ENCODE measurements at regions not wholly inside any gene's neighbourhood (a gene's known extent, or its start where the extent isn't known, plus 50 kb on each side); places are given as distances from the start of the nearest gene placed in this dataset.

DNA sequence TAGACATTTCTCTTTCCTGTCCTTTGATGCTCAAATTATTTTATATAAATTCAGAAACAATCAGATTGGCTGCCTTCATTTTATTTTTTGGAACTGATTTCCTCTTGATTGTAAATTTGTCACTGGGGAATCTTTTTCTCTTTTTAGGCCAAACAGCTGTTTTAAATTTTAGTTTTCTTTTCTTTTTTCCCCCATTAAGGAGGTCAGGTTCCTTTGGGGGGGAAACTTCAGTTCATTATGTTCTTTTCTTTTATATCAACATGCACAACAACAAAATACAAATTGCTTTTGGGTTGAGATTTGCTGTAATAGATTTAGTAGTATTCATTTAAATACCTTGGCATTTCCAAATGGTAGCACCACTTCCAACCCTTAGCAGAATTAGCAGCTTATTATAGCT is 264.8 kb upstream of the SPRY2 start:
- no peak for DNase-seq (ENCODE audit: low read depth in 2 of 2)

GRCh38 chr13:80605011-80605410 is 264.1 kb upstream of the SPRY2 start:
- DNase-seq (ENCODE audit: low read depth in 2 of 2) = no peak

DNA sequence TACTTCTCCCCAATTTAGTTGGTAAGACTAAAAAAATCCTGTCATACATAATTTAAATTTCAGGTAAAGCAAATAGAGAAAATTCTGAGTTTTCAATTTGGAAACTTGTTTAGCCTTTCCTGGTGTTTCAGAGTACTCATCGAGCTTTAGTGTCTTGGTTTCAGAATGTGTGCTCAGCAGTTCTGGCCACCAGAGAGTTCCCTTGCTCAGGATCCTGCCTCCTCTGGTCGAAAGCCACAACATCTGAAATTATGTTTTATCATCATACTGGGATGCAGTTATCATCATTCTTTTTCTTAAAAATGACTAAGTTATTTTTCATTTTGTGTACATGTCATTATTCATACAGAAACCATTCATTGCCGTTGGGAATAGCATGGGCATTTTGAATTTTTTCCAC is 263.2 kb upstream of the SPRY2 start:
- no peak for DNase-seq (ENCODE audit: low read depth in 2 of 2)

DNA sequence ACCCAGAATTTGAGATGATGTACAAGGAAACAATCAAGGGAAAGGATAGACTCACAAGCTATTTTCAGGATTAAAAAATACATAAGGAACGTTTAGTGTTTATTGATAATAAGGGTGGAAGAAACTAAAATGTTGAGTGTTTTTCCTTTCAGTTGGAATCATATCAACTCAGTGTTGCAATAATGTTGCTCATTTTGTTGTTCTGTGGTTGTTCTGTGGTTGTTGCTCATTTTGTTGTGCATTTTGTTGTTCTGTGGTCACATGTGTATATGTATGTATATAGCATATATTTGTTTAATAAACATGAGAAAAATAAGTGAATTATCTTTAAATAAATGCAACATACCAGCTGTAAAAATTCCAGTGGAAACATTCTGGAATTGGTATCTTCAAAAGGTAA is 262.4 kb upstream of the SPRY2 start:
- DNase-seq (ENCODE audit: low read depth in 2 of 2) = no peak

DNA sequence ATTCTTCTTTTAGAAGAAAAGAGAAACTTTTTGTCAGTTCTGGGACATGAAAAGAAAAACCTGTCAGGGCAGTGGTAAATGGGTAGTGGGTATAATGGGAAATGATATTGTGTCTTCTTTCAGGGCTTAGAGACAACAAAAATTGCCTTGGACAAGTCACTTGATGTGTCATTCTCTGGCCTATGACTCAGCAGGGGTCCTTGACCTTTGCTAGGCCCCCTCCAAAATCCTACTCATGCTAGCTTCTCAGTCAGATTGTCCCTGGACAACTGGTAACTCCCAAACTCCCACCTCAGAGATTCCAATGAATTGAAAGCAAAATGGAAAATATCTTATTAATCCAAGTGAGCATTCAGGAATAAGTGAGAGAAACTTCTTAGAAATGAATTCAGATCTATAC is 258.8 kb upstream of the SPRY2 start:
- no peak for DNase-seq (ENCODE audit: low read depth in 2 of 2)

- DNase-seq (ENCODE audit: low read depth in 2 of 2) = no peak
Observed at GRCh38 chr13:80598189-80598588, 257.3 kb upstream of the SPRY2 start.

DNA sequence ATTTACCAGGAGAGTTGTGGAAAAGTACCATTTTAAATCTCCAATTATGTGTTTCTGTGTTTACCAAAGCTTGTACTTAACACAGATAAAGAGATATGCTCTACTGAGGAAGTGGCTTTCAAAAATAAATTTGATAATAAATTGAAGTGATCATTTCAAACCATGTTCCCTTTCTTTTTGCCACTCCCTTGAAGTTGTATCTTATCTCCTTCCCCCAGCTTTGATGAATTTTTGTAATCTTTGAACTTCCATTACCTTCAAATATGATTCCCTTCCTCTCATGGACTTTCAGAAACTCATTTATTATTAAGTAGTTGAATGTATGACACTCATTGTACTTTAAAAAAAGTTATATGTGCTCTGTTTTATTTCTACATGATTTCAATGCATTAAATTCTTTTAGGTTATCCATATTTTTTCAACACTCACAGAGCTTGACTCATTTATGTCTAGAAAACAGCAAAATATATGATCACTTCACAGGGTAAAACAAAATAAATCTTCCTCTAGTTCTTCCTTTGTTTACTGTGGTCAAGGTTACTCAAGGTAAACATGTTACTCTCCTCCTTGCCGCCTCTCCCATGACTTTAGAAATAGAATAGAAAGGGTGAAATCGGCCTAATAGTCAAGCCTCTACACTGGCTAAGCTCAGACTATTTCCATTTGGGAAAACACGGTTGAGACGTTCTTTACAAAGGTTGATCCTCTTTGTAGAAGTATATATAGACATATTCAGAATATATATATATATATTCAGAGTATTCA is 251.2 kb upstream of the SPRY2 start:
- no peak for DNase-seq (ENCODE audit: low read depth in 2 of 2)

DNA sequence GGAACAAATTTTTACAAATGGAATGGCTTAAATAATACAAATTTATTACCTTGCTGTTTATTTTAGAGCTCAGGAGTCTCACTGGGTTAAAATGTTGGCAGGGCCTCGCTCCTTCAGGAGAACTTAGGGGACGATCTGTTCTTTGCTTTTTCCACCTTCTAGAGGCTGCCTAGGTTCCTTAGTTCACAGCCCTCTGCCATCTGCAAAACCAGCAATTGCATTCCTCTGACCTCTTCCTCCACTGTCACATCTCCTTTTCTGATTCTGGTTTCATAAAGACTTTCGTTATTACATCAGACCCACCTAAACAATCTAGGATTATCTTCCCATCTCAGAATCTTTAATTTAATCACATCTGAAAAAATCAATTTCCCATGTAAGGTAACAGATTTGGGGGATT is 249.6 kb upstream of the SPRY2 start:
- no peak for DNase-seq (ENCODE audit: low read depth in 2 of 2)

DNA sequence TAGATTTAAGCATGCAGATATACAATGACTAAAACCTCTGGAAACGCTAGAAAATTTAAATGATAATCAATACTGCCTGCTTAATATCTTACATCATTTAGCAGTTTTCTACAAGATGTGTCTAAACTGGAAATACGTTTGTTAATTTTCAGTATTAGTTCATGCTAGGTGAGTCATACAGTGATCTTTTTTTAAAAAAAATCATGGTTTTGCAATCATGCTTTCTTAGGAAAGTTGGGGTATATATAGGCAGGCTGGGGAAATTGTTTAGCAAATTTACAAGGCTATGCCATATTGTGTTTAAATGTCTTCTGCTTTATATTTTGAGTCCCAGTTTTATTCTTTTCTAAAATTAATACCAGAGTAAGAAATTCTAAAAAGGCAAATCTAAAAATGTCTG is 245.4 kb upstream of the SPRY2 start:
- DNase-seq (ENCODE audit: low read depth in 2 of 2) = no peak

DNA sequence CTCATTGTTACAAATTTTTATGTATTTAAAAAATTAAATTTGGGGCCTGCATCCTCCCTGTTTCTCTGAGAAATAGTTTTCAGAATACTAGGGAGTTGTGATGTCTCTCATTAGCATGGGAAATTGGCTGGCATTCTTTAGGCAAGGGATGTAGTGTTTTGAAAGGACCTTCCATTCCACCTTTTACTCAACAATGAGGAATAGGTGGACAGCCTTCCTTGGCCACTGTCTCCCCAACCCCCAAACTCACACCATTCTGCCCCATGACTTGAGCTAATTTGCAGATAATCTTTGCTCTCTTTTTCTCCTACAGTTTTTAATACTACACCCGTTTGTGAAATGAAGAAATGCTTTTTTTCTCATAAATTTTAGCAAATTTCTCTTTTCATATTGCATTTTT is 244.6 kb upstream of the SPRY2 start:
- DNase-seq (ENCODE audit: low read depth in 2 of 2) = no peak

DNA sequence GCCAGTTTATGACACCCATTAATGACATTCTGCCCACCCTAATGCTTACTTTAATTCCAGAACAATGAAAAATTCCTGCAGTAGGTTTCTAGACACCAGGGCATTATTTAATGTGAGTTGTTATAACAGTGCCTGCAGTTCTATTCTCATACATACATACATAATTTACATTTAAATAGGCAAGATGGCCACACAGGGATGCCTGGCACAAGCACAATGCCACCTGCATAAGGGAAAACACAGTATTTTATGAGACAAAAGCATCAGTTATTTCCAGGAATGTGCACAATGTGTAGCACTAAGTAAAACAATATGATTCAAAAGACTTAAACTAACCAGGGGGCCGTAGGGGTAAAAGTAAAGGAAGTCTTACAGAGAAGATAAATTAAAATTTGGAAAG is 243.9 kb upstream of the SPRY2 start:
- DNase-seq (ENCODE audit: low read depth in 2 of 2) = no peak

DNA sequence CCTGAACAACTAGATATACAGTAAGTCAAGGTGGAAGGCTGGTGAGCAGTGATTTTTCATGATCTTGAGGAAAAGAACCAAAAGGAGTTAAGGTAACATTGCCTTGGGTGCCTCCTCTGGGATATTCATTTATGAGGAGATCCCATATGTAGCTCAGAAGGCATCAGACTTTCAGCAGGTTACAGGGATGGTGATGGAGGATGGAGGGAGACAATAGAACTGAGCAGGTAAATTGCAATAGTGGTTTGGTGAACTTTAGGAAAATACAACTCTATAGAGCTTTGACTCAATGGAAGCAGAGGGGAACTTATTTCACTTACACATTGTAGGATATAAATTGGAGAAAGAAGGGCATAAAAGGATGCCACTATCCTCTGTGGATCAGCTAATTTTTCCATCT is 243.4 kb upstream of the SPRY2 start:
- no peak for DNase-seq (ENCODE audit: low read depth in 2 of 2)

- DNase-seq (ENCODE audit: low read depth in 2 of 2) = no peak
Observed at GRCh38 chr13:80577926-80578670, 237.2 kb upstream of the SPRY2 start.

DNA sequence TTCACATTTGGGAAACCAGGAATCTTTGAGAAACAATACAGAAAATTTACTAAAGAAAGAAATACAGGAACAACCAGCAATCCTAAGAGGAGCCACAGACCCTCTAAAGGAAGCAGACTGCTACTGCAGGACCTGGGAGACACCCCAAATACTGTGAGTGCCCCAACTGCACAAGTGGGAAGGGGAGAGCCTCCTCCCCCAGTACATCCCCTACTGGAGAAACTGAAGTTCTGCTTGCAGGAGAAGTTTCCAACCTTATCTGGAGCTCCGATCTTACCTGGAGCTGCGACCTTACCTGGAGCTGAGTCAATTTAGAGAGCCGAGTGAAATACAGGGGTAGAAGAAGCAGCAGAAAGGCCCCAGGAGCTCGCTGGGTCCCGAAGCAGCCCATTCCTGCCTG is 236.4 kb upstream of the SPRY2 start:
- no peak for DNase-seq (ENCODE audit: low read depth in 2 of 2)

DNA sequence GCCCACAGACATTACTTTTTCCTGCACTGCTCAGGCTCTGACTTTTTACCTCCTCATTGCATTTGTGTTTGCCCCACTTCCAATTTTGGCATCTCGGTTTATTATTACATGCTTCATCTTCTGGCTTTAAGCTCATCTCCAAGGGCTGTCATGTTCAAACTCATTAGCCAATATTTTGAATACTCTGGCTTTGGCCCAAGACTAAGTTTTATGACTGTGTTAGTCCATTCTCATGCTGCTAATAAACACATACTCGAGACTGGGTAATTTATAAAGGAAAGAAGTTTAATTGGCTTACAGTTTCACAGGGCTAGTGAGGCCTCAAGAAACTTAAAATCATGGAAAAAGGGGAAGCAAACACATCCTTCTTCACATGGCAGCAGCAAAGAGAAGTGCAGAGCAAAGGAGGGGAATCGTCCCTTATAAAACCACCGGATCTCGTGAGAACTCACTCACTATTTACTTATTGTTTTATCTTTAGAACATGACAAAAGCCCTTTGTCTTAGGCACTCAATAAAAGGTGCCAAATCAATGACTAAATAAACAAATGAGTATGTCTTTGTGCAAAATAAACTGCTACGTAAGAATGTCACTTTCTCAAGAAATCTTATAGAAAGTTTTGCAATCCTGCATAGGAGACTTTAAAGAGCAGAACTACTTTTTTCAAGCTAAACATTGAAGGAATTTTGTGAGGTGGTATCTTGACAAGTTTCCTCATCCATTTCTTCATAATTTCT is 233.4 kb upstream of the SPRY2 start:
- DNase-seq (ENCODE audit: low read depth in 2 of 2) = no peak

GRCh38 chr13:80572923-80573316 is 232.0 kb upstream of the SPRY2 start:
- DNase-seq (ENCODE audit: low read depth in 2 of 2) = no peak

DNA sequence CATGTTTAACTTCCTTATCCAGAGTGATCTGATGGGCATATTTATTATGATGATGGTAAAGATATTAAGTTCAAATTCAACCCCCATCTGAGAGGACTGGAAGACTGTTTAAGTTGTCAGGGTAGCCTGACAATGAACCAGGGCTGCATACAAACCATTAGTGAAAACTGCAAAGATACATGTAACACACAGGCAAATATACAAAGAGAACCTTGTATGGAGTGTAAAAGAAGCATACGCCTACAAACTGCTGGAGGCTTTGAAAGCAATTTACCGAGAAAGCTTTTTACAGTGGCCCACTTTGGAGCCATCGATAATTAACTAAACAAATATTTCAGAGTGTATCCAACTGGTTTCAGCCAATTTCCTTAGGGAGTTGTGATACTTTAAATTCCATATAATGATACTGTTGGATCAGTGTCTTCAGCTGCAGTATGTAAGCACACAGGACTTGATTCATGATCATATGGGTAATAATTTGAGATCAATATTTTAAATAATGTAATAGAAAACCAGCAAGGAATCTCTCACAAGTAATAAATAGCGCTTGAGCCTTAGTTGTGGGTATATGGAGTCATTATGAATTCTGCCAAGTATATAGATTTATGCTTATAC is 231.5 kb upstream of the SPRY2 start:
- no peak for DNase-seq (ENCODE audit: low read depth in 2 of 2)

GRCh38 chr13:80571346-80572307 is 230.7 kb upstream of the SPRY2 start:
- no peak for DNase-seq (ENCODE audit: low read depth in 2 of 2)

GRCh38 chr13:80563439-80563838 is 222.5 kb upstream of the SPRY2 start:
- DNase-seq (ENCODE audit: low read depth in 2 of 2) = no peak

DNA sequence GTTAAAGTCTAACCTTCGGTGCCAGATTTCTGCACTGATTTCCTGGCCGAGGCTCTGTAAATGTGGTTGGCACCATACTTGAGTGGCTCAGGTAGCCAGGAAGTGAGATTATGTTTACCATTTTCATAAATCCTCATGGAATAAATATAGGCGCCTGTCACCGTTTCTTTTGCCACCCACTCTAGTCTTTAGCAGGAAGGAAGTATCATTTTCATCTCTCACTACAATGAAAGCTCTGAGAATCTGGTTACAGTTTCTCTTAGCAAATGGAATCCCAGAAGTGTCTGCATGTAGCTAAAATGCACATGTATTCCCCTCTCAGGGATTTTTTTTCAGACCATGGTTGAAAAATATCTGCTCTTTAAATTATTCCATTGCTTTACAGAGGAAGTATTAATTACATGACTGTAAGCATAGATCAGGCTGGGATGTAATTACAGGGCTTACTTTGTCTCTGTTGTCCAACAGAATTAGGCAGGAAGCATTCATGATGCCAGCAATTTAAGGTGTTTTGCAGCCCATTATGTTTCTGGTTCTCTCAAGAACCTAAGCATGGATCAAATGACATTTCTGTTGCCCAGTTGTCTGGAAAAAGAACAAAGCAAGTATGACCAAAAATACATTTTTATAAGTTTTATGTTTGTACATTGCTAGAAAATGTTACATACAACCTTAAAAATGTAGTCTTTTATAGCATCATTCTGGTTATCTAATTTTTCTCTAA is 221.7 kb upstream of the SPRY2 start:
- DNase-seq (ENCODE audit: low read depth in 2 of 2) = no peak

DNA sequence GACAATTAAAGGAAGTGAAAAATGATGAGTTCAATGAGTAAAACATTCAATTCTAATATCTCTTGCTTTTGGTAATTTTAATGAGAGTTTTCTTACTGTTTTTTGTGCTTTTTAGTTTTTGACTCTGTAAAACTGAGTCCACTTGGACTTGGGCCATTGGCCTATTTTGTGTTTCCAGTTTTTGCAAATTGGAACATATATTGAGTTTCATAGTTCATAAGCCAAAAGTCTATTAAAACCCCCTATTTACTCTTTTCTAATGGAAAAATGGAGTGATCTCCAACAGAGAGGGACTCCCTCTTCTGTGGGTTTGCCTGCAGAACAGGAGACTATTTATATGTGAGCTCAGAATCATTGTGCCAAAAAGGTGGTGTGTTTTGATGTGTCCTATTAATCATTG is 219.7 kb upstream of the SPRY2 start:
- no peak for DNase-seq (ENCODE audit: low read depth in 2 of 2)
